Stomach smooth muscle (tissue), 2 donors: ENCODE measurements at regions not wholly inside any gene's neighbourhood (a gene's known extent, or its start where the extent isn't known, plus 50 kb on each side); places are given as distances from the start of the nearest gene placed in this dataset.

Source experiments
- H3K27ac ChIP-seq: one replicate; pipeline ENCODE4 v1.7.0; 2013; ENCODE audit warnings: mild to moderate bottlenecking, low read length, inconsistent platforms
- H3K27me3 ChIP-seq, 2 donors: one replicate each; pipeline ENCODE4 v1.7.0; 2013; ENCODE audit warnings: low read length in 2 of 2; ENCODE audit not compliant: insufficient read depth in 2 of 2, control insufficient read depth in 1 of 2
- H3K36me3 ChIP-seq, 2 donors: one replicate each; pipeline ENCODE4 v1.7.0; 2013; ENCODE audit warnings: low read length in 2 of 2; ENCODE audit not compliant: control insufficient read depth in 2 of 2, insufficient read depth in 2 of 2
- H3K4me1 ChIP-seq: one replicate; pipeline ENCODE4 v1.7.0; 2013; ENCODE audit warnings: low read length; ENCODE audit not compliant: control insufficient read depth, insufficient read depth
- H3K4me3 ChIP-seq, 2 donors: one replicate each; pipeline ENCODE4 v1.7.0; 2013; ENCODE audit warnings: low read length in 2 of 2
- H3K9ac ChIP-seq, 2 donors: one replicate each; pipeline ENCODE4 v1.7.0; 2013; ENCODE audit warnings: low read length in 2 of 2, mild to moderate bottlenecking in 1 of 2
- H3K9me3 ChIP-seq, 2 donors: one replicate each; pipeline ENCODE4 v1.7.0; 2013; ENCODE audit warnings: low read length in 2 of 2; ENCODE audit not compliant: control insufficient read depth in 2 of 2
- donor health status: healthy.
- donor health status: Pancreatic carcinoma.

DNA sequence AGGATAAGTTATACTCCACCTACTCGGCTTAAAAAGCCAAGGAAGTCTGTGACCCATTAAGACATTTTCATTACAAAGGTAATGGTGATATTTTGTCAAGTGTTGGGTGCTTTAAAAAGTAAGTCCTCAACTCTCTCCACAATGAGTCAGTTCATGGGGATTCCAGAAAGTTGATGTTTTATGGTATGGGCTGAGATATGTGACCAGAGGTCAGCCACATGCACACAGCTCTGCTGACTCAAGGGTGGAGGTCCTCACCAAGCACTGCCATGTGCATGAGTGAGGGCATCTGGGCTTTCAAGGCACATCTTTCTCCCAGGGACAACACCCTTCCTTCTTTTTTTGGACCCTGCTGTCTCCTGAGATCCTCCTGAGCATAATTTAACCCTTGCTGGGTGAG, 292.9 kb downstream of the PTEN start:
- no peak overlapping the region for H3K27ac ChIP-seq
- no peaks in the 10 kb centered on the region for H3K36me3 ChIP-seq

GRCh38 chr10:88157981-88158465, 294.6 kb downstream of the PTEN start:
- peak overlapping the region; percentile 32 for H3K27ac ChIP-seq
- no peak overlapping the region for H3K9ac ChIP-seq
- H3K4me3 ChIP-seq = no peak overlapping the region
- H3K9me3 ChIP-seq = no peaks in the 10 kb centered on the region
- no peaks in the 10 kb centered on the region for H3K4me1 ChIP-seq
- H3K36me3 ChIP-seq = no peaks in the 10 kb centered on the region
- H3K27me3 ChIP-seq = no peaks in the 10 kb centered on the region

More for the DNA sequence above, 292.9 kb downstream of the PTEN start:
- H3K9ac ChIP-seq = no peak overlapping the region
- no peaks in the 10 kb centered on the region for H3K9me3 ChIP-seq
- no peak overlapping the region for H3K4me3 ChIP-seq
- peaks cover 2% of the 10 kb centered on the region for H3K4me1 ChIP-seq
- no peaks in the 10 kb centered on the region for H3K27me3 ChIP-seq

DNA sequence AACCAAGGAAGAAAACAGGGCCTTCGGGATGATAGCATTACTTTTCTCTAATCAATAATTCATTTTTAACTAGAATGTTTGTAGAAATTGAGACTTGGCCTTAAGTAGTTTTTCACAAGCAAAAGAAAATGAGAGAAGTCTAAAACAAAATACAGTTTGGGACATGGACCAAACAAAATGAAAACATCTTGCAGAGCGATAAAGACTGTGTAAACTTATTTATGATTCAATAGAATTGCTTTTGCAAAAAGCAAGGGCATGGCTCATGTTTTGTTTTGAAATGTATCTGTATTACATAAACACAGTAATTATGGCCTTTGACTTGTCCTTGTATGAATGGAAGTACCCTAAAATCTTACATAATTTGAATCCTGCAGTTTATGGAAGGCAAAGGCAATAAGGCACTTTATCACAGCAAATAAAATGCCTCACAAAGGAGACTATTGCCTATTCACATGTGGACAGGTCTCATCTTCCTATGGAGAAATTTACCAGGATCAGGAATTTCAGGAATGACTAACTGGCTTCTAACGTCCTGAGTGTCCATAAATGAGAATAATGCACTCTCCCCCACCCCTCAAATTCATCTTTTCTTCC, 295.2 kb downstream of the PTEN start:
- H3K4me1 ChIP-seq = no peaks in the 10 kb centered on the region
- no peaks in the 10 kb centered on the region for H3K36me3 ChIP-seq
- H3K9me3 ChIP-seq = no peaks in the 10 kb centered on the region
- H3K27ac ChIP-seq = no peak overlapping the region
- no peaks in the 10 kb centered on the region for H3K27me3 ChIP-seq
- H3K9ac ChIP-seq = no peak overlapping the region
- H3K4me3 ChIP-seq = no peak overlapping the region

DNA sequence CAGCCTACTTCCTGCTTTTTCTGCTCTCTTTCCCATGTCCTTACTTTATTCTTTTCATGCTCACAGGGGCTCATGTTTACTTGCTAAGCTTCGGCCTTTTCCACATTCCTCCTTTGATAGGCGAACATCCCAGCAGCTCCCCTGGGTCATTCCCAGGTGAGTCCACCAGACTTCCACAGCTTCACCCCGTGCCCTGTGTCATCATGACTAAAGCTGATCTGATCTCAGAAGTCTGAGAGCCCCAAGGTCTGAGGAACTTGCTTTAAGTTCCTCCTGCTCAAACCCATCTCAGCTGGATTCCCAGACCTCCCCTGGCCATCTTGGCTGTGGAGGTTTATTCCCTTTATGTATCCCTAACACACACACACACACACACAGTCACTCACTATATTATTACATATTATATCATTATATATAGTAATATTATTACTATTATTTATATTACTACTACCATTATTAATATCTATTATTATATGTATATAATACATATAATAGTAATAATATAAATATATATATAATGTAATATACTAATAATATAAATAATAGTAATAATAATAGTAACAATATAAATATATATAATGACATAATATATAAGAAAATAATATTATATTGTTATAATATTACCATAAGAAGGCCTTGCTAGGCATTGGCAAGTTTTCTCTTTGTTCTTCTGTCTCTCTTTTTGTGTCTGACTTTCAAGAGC, 295.9 kb downstream of the PTEN start:
- Histone ChIP-seq H3K27me3 (no peaks in the 10 kb centered on the region), H3K36me3 (no peaks in the 10 kb centered on the region), H3K4me1 (no peaks in the 10 kb centered on the region), H3K9me3 (no peaks in the 10 kb centered on the region), H3K9ac (no peak overlapping the region), H3K27ac (no peak overlapping the region), H3K4me3 (no peak overlapping the region)

- Histone ChIP-seq H3K36me3 (no peaks in the 10 kb centered on the region), H3K9me3 (no peaks in the 10 kb centered on the region), H3K27me3 (no peaks in the 10 kb centered on the region), H3K4me1 (no peaks in the 10 kb centered on the region), H3K4me3 (no peak overlapping the region), H3K27ac (no peak overlapping the region), H3K9ac (no peak overlapping the region)
Measured at GRCh38 chr10:88161070-88161469, 297.6 kb downstream of the PTEN start.

- no peaks in the 10 kb centered on the region for H3K27me3 ChIP-seq
- H3K27ac ChIP-seq = no peak overlapping the region
- H3K36me3 ChIP-seq = no peaks in the 10 kb centered on the region
- no peak overlapping the region for H3K4me3 ChIP-seq
- no peak overlapping the region for H3K9ac ChIP-seq
- H3K9me3 ChIP-seq = no peaks in the 10 kb centered on the region
- no peaks in the 10 kb centered on the region for H3K4me1 ChIP-seq
Measured at GRCh38 chr10:88161756-88162155, 298.3 kb downstream of the PTEN start.

GRCh38 chr10:88162852-88163251, 299.4 kb downstream of the PTEN start:
- Histone ChIP-seq H3K9me3 (no peaks in the 10 kb centered on the region), H3K4me3 (no peak overlapping the region), H3K9ac (no peak overlapping the region), H3K27ac (no peak overlapping the region), H3K36me3 (no peaks in the 10 kb centered on the region), H3K4me1 (no peaks in the 10 kb centered on the region), H3K27me3 (no peaks in the 10 kb centered on the region)

- no peaks in the 10 kb centered on the region for H3K36me3 ChIP-seq
- H3K4me3 ChIP-seq = no peak overlapping the region
- no peak overlapping the region for H3K27ac ChIP-seq
- H3K4me1 ChIP-seq = no peaks in the 10 kb centered on the region
- no peaks in the 10 kb centered on the region for H3K27me3 ChIP-seq
- peaks cover 0 to 2% of the 10 kb centered on the region in 2 donors for H3K9me3 ChIP-seq
- H3K9ac ChIP-seq = no peak overlapping the region
Measured at GRCh38 chr10:88163572-88163971, 300.1 kb downstream of the PTEN start.

- no peak overlapping the region for H3K27ac ChIP-seq
- H3K9ac ChIP-seq = no peak overlapping the region
- no peaks in the 10 kb centered on the region for H3K4me1 ChIP-seq
- H3K36me3 ChIP-seq = no peaks in the 10 kb centered on the region
- no peaks in the 10 kb centered on the region for H3K27me3 ChIP-seq
- no peak overlapping the region for H3K4me3 ChIP-seq
- H3K9me3 ChIP-seq = peaks cover 0 to 2% of the 10 kb centered on the region in 2 donors
Measured at GRCh38 chr10:88164471-88164870, 301.0 kb downstream of the PTEN start.

GRCh38 chr10:88165849-88166271, 302.4 kb downstream of the PTEN start:
- H3K36me3 ChIP-seq = no peaks in the 10 kb centered on the region
- no peak overlapping the region for H3K27ac ChIP-seq
- H3K9ac ChIP-seq = no peak overlapping the region
- H3K9me3 ChIP-seq = peaks cover 0 to 2% of the 10 kb centered on the region in 2 donors
- no peaks in the 10 kb centered on the region for H3K27me3 ChIP-seq
- no peaks in the 10 kb centered on the region for H3K4me1 ChIP-seq
- no peak overlapping the region for H3K4me3 ChIP-seq
